PC-9 (cell line): ENCODE measurements at regions not wholly inside any gene's neighbourhood (a gene's known extent, or its start where the extent isn't known, plus 50 kb on each side); places are given as distances from the start of the nearest gene placed in this dataset.

Experiments
- EZH2 ChIP-seq: fragments of 200-600 bp; sonication (generic); IDR thresholded peaks from 2 replicates; pipeline ENCODE4 v1.8.0; 2017; ENCODE audit warnings: antibody characterized with exemption, low read depth
- TF ChIP-seq, protein P1 (sequence below): fragments of 200-600 bp; sonication (generic); conservative IDR thresholded peaks from 2 replicates; pipeline ENCODE4 v1.6.1; 2017; ENCODE audit warnings: mixed run types, antibody characterized with exemption, mild to moderate bottlenecking, moderate library complexity

DNA sequence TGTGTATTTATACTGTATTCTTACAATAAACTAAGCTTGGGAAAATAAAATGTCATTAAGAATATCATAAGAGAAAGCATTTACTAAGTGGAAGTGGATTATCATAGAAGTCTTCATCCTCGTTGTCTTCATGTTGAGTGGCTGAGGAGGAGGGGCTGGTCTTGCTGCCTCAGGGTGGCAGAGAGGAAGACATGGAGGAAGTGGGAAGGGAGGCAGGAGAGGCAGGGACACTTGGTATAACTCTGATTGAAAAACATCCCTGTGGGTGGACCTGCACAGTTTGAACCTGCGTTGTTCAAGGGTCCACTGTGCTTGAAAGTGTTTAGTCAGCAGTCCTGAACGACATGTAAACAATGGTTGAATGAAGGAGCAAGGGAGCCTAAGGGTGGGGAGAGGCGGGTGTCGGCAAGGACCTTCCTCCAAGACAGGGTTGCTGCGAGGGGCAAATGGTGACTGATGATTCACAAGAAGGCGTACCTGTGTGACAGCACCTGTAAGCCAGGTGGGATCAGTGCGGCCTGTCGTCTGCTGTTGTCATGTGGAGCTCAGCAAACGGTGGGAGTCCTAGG, 103.8 kb upstream of the KLF13 start:
- TF ChIP-seq, protein P1, sequence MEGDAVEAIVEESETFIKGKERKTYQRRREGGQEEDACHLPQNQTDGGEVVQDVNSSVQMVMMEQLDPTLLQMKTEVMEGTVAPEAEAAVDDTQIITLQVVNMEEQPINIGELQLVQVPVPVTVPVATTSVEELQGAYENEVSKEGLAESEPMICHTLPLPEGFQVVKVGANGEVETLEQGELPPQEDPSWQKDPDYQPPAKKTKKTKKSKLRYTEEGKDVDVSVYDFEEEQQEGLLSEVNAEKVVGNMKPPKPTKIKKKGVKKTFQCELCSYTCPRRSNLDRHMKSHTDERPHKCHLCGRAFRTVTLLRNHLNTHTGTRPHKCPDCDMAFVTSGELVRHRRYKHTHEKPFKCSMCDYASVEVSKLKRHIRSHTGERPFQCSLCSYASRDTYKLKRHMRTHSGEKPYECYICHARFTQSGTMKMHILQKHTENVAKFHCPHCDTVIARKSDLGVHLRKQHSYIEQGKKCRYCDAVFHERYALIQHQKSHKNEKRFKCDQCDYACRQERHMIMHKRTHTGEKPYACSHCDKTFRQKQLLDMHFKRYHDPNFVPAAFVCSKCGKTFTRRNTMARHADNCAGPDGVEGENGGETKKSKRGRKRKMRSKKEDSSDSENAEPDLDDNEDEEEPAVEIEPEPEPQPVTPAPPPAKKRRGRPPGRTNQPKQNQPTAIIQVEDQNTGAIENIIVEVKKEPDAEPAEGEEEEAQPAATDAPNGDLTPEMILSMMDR, result no peak
- TF ChIP-seq EZH2, result no peak
